SK-N-SH treated with all-trans-retinoic acid at 6 μM for 48 hours (cell line): ENCODE measurements at regions not wholly inside any gene's neighbourhood (a gene's known extent, or its start where the extent isn't known, plus 50 kb on each side); places are given as distances from the start of the nearest gene placed in this dataset.

Experiments
- ATAC-seq: fragments of 200-7000 bp; cut with Tn5 transposase; 3 replicates; pipeline ENCODE4 v1.9.1; 2020; ENCODE audit warnings: mild to moderate bottlenecking, moderate library complexity
- ARNTL ChIP-seq: fragments of 450-650 bp; formaldehyde crosslinking; IDR thresholded peaks from 2 replicates; pipeline ENCODE4 v1.5.0; 2020; ENCODE audit warnings: low read depth, mild to moderate bottlenecking, moderate library complexity, borderline replicate concordance
- BACH2 ChIP-seq: fragments of 250-450 bp; sonication (Bioruptor Pico); IDR thresholded peaks from 2 replicates; pipeline ENCODE4 v1.9.0; 2021; ENCODE audit warnings: mild to moderate bottlenecking, borderline replicate concordance
- CSDC2 ChIP-seq: fragments of 250-450 bp; sonication (Bioruptor Pico); IDR thresholded peaks from 2 replicates; pipeline ENCODE4 v1.5.0; 2020; ENCODE audit warnings: mild to moderate bottlenecking, moderate library complexity
- ESRRG ChIP-seq: fragments of 250-450 bp; sonication (Bioruptor Pico); IDR thresholded peaks from 2 replicates; pipeline ENCODE4 v1.6.1; 2021; ENCODE audit warnings: mild to moderate bottlenecking
- GLIS3 ChIP-seq: fragments of 250-450 bp; sonication (Bioruptor Pico); IDR thresholded peaks from 2 replicates; pipeline ENCODE4 v1.5.0; 2020; ENCODE audit warnings: mild to moderate bottlenecking, moderate library complexity
- ISL1 ChIP-seq: fragments of 250-450 bp; sonication (Bioruptor Pico); IDR thresholded peaks from 2 replicates; pipeline ENCODE4 v2.1.2; 2022; ENCODE audit warnings: mild to moderate bottlenecking, moderate library complexity
- OSR1 ChIP-seq: fragments of 250-450 bp; sonication (Bioruptor Pico); IDR thresholded peaks from 2 replicates; pipeline ENCODE4 v1.8.0; 2022; ENCODE audit warnings: moderate library complexity, mild to moderate bottlenecking, inconsistent platforms
- PPARA ChIP-seq: fragments of 250-450 bp; sonication (Bioruptor Pico); IDR thresholded peaks from 2 replicates; pipeline ENCODE4 v1.5.0; 2020; ENCODE audit warnings: mild to moderate bottlenecking, borderline replicate concordance
- RARB ChIP-seq: fragments of 250-450 bp; sonication (Bioruptor Pico); IDR thresholded peaks from 2 replicates; pipeline ENCODE4 v1.8.0; 2021; ENCODE audit warnings: mild to moderate bottlenecking, moderate library complexity
- SNAI2 ChIP-seq: fragments of 250-450 bp; sonication (Bioruptor Pico); IDR thresholded peaks from 2 replicates; pipeline ENCODE4 v1.5.0; 2020; ENCODE audit warnings: mild to moderate bottlenecking, moderate library complexity
- TCF4 ChIP-seq: fragments of 250-450 bp; sonication (Bioruptor Pico); IDR thresholded peaks from 2 replicates; pipeline ENCODE4 v1.8.0; 2021; ENCODE audit warnings: mild to moderate bottlenecking, moderate library complexity, borderline replicate concordance
- TOX ChIP-seq: fragments of 250-450 bp; sonication (Bioruptor Pico); IDR thresholded peaks from 2 replicates; pipeline ENCODE4 v1.8.0; 2021; ENCODE audit warnings: mild to moderate bottlenecking, moderate library complexity, borderline replicate concordance
- ZC3H10 ChIP-seq: fragments of 250-450 bp; sonication (Bioruptor Pico); IDR thresholded peaks from 2 replicates; pipeline ENCODE4 v1.5.1; 2021; ENCODE audit warnings: mild to moderate bottlenecking, moderate library complexity
- ZFP3 ChIP-seq: fragments of 250-450 bp; sonication (Bioruptor Pico); IDR thresholded peaks from 2 replicates; pipeline ENCODE4 v1.5.0; 2020; ENCODE audit warnings: mild to moderate bottlenecking, moderate library complexity
- ZFP30 ChIP-seq: fragments of 450-650 bp; formaldehyde crosslinking; IDR thresholded peaks from 2 replicates; pipeline ENCODE4 v1.5.0; 2022; ENCODE audit warnings: mild to moderate bottlenecking, moderate library complexity
- ZNF565 ChIP-seq: fragments of 450-650 bp; formaldehyde crosslinking; conservative IDR thresholded peaks from 2 replicates; pipeline ENCODE4 v1.5.0; 2020; ENCODE audit warnings: low read depth, mild to moderate bottlenecking, moderate library complexity
- ZNF70 ChIP-seq: fragments of 450-650 bp; formaldehyde crosslinking; IDR thresholded peaks from 2 replicates; pipeline ENCODE4 v1.5.0; 2020; ENCODE audit warnings: mild to moderate bottlenecking, moderate library complexity
- ZNF8 ChIP-seq: fragments of 450-650 bp; formaldehyde crosslinking; IDR thresholded peaks from 2 replicates; pipeline ENCODE4 v1.5.0; 2020; ENCODE audit warnings: mild to moderate bottlenecking, moderate library complexity
- TF ChIP-seq, protein P1 (sequence below): fragments of 250-450 bp; sonication (Bioruptor Pico); IDR thresholded peaks from 2 replicates; pipeline ENCODE4 v1.8.0; 2020; ENCODE audit warnings: mild to moderate bottlenecking, moderate library complexity, borderline replicate concordance
- TF ChIP-seq, protein P2 (sequence below): fragments of 250-450 bp; sonication (Bioruptor Pico); IDR thresholded peaks from 2 replicates; pipeline ENCODE4 v1.5.0; 2020; ENCODE audit warnings: mild to moderate bottlenecking, moderate library complexity
- TF ChIP-seq, protein P3 (sequence below): fragments of 250-450 bp; sonication (Bioruptor Pico); IDR thresholded peaks from 2 replicates; pipeline ENCODE4 v1.5.1; 2021; ENCODE audit warnings: mild to moderate bottlenecking, moderate library complexity
- TF ChIP-seq, protein P4 (sequence below): fragments of 250-450 bp; sonication (Bioruptor Pico); IDR thresholded peaks from 2 replicates; pipeline ENCODE4 v1.8.0; 2021; ENCODE audit warnings: low read depth, mild to moderate bottlenecking, moderate library complexity, borderline replicate concordance

DNA sequence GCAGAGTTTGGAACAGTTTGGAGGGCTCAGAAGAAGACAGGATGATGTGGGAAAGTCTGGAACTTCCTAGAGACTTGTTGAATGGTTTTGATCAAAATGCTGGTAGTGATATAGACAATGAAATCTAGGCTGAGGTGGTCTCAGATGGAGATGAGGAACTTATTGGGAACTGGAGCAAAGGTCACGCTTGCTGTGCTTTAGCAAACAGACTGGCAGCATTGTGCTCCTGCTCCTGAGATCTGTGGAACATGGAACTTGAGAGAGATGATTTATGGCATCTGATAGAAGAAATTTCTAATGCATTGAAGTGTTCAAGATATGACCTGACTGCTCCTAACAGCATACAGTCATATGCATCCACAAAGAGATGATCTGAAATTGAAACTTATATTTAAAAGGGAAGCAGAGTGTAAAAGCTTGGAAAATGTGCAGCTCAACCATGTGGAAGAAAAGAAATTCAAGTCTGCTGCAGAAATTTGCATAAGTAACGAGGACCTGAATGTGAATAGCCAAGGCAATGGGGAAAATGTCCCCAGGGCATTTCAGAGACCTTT lies 186.9 kb upstream of the PHYHIPL start (continued):
- TF ChIP-seq, protein P1, sequence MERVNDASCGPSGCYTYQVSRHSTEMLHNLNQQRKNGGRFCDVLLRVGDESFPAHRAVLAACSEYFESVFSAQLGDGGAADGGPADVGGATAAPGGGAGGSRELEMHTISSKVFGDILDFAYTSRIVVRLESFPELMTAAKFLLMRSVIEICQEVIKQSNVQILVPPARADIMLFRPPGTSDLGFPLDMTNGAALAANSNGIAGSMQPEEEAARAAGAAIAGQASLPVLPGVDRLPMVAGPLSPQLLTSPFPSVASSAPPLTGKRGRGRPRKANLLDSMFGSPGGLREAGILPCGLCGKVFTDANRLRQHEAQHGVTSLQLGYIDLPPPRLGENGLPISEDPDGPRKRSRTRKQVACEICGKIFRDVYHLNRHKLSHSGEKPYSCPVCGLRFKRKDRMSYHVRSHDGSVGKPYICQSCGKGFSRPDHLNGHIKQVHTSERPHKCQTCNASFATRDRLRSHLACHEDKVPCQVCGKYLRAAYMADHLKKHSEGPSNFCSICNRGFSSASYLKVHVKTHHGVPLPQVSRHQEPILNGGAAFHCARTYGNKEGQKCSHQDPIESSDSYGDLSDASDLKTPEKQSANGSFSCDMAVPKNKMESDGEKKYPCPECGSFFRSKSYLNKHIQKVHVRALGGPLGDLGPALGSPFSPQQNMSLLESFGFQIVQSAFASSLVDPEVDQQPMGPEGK (CRISPR knock-in tag): no peak
- no peak for TF ChIP-seq ZFP30
- TF ChIP-seq, protein P2, sequence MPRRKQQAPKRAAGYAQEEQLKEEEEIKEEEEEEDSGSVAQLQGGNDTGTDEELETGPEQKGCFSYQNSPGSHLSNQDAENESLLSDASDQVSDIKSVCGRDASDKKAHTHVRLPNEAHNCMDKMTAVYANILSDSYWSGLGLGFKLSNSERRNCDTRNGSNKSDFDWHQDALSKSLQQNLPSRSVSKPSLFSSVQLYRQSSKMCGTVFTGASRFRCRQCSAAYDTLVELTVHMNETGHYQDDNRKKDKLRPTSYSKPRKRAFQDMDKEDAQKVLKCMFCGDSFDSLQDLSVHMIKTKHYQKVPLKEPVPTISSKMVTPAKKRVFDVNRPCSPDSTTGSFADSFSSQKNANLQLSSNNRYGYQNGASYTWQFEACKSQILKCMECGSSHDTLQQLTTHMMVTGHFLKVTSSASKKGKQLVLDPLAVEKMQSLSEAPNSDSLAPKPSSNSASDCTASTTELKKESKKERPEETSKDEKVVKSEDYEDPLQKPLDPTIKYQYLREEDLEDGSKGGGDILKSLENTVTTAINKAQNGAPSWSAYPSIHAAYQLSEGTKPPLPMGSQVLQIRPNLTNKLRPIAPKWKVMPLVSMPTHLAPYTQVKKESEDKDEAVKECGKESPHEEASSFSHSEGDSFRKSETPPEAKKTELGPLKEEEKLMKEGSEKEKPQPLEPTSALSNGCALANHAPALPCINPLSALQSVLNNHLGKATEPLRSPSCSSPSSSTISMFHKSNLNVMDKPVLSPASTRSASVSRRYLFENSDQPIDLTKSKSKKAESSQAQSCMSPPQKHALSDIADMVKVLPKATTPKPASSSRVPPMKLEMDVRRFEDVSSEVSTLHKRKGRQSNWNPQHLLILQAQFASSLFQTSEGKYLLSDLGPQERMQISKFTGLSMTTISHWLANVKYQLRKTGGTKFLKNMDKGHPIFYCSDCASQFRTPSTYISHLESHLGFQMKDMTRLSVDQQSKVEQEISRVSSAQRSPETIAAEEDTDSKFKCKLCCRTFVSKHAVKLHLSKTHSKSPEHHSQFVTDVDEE: no peak
- TF ChIP-seq ZNF70 (CRISPR knock-in tag): no peak

DNA sequence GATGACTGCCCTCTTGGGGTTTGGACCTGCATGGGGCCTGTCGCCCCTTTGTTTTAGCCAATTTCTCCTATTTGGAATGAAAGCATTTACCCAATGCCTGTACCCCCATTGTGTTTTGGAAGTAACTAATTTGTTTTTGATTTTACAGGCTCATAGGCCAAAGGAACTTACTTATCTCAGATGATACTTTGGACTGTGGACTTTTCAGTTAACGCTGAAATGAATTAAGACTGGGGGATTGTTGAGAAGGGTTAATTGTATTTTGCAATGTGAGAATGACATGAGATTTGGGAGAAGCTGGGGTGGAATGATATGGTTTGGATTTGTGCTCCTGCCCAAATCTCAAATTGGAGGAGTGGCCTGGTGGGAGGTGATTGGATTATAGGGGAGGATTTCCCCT lies 185.8 kb upstream of the PHYHIPL start:
- no peak for ATAC-seq
- TF ChIP-seq, protein P3, sequence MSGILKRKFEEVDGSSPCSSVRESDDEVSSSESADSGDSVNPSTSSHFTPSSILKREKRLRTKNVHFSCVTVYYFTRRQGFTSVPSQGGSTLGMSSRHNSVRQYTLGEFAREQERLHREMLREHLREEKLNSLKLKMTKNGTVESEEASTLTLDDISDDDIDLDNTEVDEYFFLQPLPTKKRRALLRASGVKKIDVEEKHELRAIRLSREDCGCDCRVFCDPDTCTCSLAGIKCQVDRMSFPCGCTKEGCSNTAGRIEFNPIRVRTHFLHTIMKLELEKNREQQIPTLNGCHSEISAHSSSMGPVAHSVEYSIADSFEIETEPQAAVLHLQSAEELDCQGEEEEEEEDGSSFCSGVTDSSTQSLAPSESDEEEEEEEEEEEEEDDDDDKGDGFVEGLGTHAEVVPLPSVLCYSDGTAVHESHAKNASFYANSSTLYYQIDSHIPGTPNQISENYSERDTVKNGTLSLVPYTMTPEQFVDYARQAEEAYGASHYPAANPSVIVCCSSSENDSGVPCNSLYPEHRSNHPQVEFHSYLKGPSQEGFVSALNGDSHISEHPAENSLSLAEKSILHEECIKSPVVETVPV (CRISPR knock-in tag): no peak
- TF ChIP-seq ZFP3 (no peak), ZNF70 (CRISPR knock-in tag) (no peak), CSDC2 (CRISPR knock-in tag) (no peak), PPARA (no peak), TOX (CRISPR knock-in tag) (no peak), ZNF565 (CRISPR knock-in tag) (no peak), OSR1 (CRISPR knock-in tag) (no peak), ZNF8 (CRISPR knock-in tag) (no peak), BACH2 (CRISPR knock-in tag) (no peak), RARB (CRISPR knock-in tag) (no peak), ZFP30 (no peak), ZC3H10 (CRISPR knock-in tag) (no peak), ESRRG (CRISPR knock-in tag) (no peak), SNAI2 (no peak), GLIS3 (CRISPR knock-in tag) (no peak), ISL1 (no peak)
- TF ChIP-seq, protein P4, sequence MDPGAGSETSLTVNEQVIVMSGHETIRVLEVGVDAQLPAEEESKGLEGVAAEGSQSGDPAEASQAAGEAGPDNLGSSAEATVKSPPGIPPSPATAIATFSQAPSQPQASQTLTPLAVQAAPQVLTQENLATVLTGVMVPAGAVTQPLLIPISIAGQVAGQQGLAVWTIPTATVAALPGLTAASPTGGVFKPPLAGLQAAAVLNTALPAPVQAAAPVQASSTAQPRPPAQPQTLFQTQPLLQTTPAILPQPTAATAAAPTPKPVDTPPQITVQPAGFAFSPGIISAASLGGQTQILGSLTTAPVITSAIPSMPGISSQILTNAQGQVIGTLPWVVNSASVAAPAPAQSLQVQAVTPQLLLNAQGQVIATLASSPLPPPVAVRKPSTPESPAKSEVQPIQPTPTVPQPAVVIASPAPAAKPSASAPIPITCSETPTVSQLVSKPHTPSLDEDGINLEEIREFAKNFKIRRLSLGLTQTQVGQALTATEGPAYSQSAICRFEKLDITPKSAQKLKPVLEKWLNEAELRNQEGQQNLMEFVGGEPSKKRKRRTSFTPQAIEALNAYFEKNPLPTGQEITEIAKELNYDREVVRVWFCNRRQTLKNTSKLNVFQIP (CRISPR knock-in tag): no peak
- TF ChIP-seq, protein P2: no peak
- TF ChIP-seq, all 23 proteins: peak for 0

DNA sequence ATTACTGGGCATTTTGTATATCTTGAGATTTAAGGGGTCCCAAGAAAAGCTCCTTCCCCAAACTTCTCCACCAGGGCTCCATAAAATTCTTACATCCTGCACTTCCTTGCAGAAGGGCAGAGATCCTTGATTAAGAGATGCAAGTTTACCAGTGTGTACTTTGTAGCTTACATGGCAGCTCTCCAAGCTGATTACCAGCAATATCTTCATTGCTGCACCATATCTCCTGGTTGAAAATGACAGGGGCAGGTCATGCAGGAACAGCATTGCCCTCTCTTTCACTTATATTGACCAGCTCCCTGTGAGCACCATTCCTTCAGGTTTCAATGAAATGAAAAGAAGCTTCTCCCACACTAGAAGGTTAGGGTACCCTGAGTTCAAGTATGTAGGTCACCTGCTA lies 184.6 kb upstream of the PHYHIPL start:
- no peak for ATAC-seq
- TF ChIP-seq OSR1 (CRISPR knock-in tag): no peak
- no peak for TF ChIP-seq ZFP30
- no peak for TF ChIP-seq TCF4
- TF ChIP-seq RARB (CRISPR knock-in tag): no peak
- TF ChIP-seq ZC3H10 (CRISPR knock-in tag): no peak
- TF ChIP-seq SNAI2: no peak
- no peak for TF ChIP-seq PPARA
- TF ChIP-seq ZNF70 (CRISPR knock-in tag): no peak
- no peak for TF ChIP-seq TOX (CRISPR knock-in tag)
- TF ChIP-seq ZFP3: no peak
- TF ChIP-seq, protein P1 (CRISPR knock-in tag): no peak
- no peak for TF ChIP-seq ARNTL (CRISPR knock-in tag)
- no peak for TF ChIP-seq ISL1
- TF ChIP-seq GLIS3 (CRISPR knock-in tag): no peak
- TF ChIP-seq, protein P2: no peak
